PC-3 (cell line): ENCODE measurements at regions not wholly inside any gene's neighbourhood (a gene's known extent, or its start where the extent isn't known, plus 50 kb on each side); places are given as distances from the start of the nearest gene placed in this dataset.

Experiments used
- ATAC-seq: fragments of 200-7000 bp; cut with Tn5 transposase; 2 replicates; pipeline ENCODE4 v1.9.1; 2020; ENCODE audit warnings: mild to moderate bottlenecking, moderate library complexity
- BruUV-seq: library from RNA; stranded (reverse); fragments of 400-500 nt; replicated peaks from 2 replicates; lab custom pipeline; 2021; lab: Mats Ljungman, UMichigan
- CTCF ChIA-PET: fragments of 300-600 bp; sonication (Branson Sonifier 250); formaldehyde crosslinking; loops from one replicate; lab custom pipeline; 2022; ENCODE audit warnings: antibody characterized with exemption; lab: Charles Lee
- POLR2A ChIA-PET: fragments of 300-600 bp; sonication (Branson Sonifier 250); formaldehyde crosslinking; loops from one replicate; lab custom pipeline; 2022; ENCODE audit warnings: antibody characterized with exemption; ENCODE audit not compliant: unreplicated experiment; lab: Charles Lee
- DNase-seq: peaks from one replicate; pipeline ENCODE4 v3.0.0-alpha.2; 2015
- H2AFZ ChIP-seq: fragments of 300-600 bp; sonication (generic); 2 replicates; pipeline ENCODE4 v1.6.0; 2016; ENCODE audit warnings: antibody characterized with exemption, low read length
- H3F3A ChIP-seq: fragments of 300-600 bp; sonication (generic); one replicate; pipeline ENCODE4 v1.6.0; 2017; ENCODE audit warnings: antibody characterized with exemption, low read length, control low read depth, mild to moderate bottlenecking; ENCODE audit not compliant: unreplicated experiment
- H3K27ac ChIP-seq: fragments of 300-600 bp; sonication (generic); 2 replicates; pipeline ENCODE4 v1.5.1; 2016; ENCODE audit warnings: mild to moderate bottlenecking, low read length
- H3K27me3 ChIP-seq: fragments of 300-600 bp; sonication (generic); 2 replicates; pipeline ENCODE4 v1.6.1; 2016; ENCODE audit warnings: low read length, mixed read lengths
- H3K36me3 ChIP-seq: fragments of 300-600 bp; sonication (generic); 2 replicates; pipeline ENCODE4 v1.6.1; 2016; ENCODE audit warnings: low read depth, mixed run types, low read length, mixed read lengths
- H3K4me1 ChIP-seq: fragments of 300-600 bp; sonication (generic); 2 replicates; pipeline ENCODE4 v1.5.1; 2016; ENCODE audit warnings: low read length; ENCODE audit not compliant: insufficient read depth
- H3K4me2 ChIP-seq: fragments of 300-600 bp; sonication (generic); 2 replicates; pipeline ENCODE4 v1.6.0; 2016; ENCODE audit warnings: low read length
- H3K4me3 ChIP-seq: fragments of 300-600 bp; sonication (generic); 2 replicates; pipeline ENCODE4 v1.5.1; 2016; ENCODE audit warnings: mild to moderate bottlenecking, low read length, mixed read lengths
- H3K79me2 ChIP-seq: fragments of 300-600 bp; sonication (generic); 2 replicates; pipeline ENCODE4 v1.6.1; 2017; ENCODE audit warnings: low read length, mixed read lengths
- H3K9ac ChIP-seq: fragments of 300-600 bp; sonication (generic); 2 replicates; pipeline ENCODE4 v1.6.0; 2016; ENCODE audit warnings: mild to moderate bottlenecking, low read length
- H3K9me2 ChIP-seq: fragments of 300-600 bp; sonication (generic); replicated peaks from 2 replicates; pipeline ENCODE4 v1.6.1; 2016; ENCODE audit warnings: mixed run types, low read length, mixed read lengths
- H3K9me3 ChIP-seq: fragments of 300-600 bp; sonication (generic); 2 replicates; pipeline ENCODE4 v1.6.1; 2016; ENCODE audit warnings: low read length, mixed read lengths
- H4K20me1 ChIP-seq: fragments of 300-600 bp; sonication (generic); 2 replicates; pipeline ENCODE4 v1.6.1; 2016; ENCODE audit warnings: low read length, mixed read lengths
- EZH2 ChIP-seq: fragments of 300-600 bp; sonication (generic); IDR thresholded peaks from one replicate; pipeline ENCODE4 v1.6.1; 2017; ENCODE audit warnings: antibody characterized with exemption, mild to moderate bottlenecking, low read length; ENCODE audit not compliant: unreplicated experiment
- EZH2phosphoT487 ChIP-seq: fragments of 300-600 bp; sonication (generic); IDR thresholded peaks from 2 replicates; pipeline ENCODE4 v1.6.1; 2018; ENCODE audit warnings: mild to moderate bottlenecking, antibody characterized with exemption, low read length, borderline replicate concordance
- intact Hi-C: fragments of 100-400 bp; cut with micrococcal nuclease; formaldehyde crosslinking; loops from 2 replicates; pipeline ENCODE4 v1.9.0; 2023
- TF ChIP-seq, protein P1 (sequence below): fragments of 300-600 bp; sonication (generic); conservative IDR thresholded peaks from 2 replicates; pipeline ENCODE4 v1.5.1; 2017; ENCODE audit warnings: antibody characterized with exemption, low read depth, mild to moderate bottlenecking, low read length

DNA sequence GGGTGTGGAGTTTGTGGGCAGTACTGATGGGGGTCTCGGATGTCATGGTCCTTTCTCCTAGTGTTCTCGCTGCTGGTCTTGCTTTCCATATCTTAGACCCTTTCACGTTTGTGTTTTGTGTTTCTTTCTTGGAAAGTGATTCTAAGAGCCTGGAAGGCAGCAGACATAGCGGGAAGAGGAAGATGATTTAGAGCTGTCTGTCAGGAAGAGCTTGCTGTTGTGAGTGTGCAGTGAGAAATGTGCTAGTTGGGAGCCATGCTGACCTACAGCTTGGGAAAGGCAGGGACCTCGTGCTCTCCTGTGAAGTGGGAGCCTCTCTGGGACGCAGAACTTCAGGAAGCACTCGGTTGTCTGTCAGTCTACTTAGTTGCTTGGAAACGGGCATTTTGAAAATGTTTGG, 122.2 kb downstream of the ZNF518B start:
- no peak overlapping the region for H3K9ac ChIP-seq
- no peaks in the 10 kb centered on the region for H3K4me1 ChIP-seq
- no peak overlapping the region for H3K4me3 ChIP-seq
- H3K27ac ChIP-seq, result no peak overlapping the region
- no peaks in the 10 kb centered on the region for H4K20me1 ChIP-seq
- ChIA-PET POLR2A (no interaction called here), CTCF (no interaction called here)
- no peak overlapping the region for H3K4me2 ChIP-seq
- intact Hi-C loops, result no loop called here
- BruUV-seq, result no TSS peak
- no peak for TF ChIP-seq EZH2phosphoT487
- no peak for TF ChIP-seq EZH2
- TF ChIP-seq, protein P1, sequence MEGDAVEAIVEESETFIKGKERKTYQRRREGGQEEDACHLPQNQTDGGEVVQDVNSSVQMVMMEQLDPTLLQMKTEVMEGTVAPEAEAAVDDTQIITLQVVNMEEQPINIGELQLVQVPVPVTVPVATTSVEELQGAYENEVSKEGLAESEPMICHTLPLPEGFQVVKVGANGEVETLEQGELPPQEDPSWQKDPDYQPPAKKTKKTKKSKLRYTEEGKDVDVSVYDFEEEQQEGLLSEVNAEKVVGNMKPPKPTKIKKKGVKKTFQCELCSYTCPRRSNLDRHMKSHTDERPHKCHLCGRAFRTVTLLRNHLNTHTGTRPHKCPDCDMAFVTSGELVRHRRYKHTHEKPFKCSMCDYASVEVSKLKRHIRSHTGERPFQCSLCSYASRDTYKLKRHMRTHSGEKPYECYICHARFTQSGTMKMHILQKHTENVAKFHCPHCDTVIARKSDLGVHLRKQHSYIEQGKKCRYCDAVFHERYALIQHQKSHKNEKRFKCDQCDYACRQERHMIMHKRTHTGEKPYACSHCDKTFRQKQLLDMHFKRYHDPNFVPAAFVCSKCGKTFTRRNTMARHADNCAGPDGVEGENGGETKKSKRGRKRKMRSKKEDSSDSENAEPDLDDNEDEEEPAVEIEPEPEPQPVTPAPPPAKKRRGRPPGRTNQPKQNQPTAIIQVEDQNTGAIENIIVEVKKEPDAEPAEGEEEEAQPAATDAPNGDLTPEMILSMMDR, result no peak
- H3K9me3 ChIP-seq, result no peaks in the 10 kb centered on the region
- no peaks in the 10 kb centered on the region for H3K79me2 ChIP-seq
- DNase-seq, result no peak
- H3K36me3 ChIP-seq, result no peaks in the 10 kb centered on the region
- no peak overlapping the region for H2AFZ ChIP-seq
- no peaks in the 10 kb centered on the region for H3F3A ChIP-seq
- no peaks in the 10 kb centered on the region for H3K9me2 ChIP-seq
- no peak for ATAC-seq
- H3K27me3 ChIP-seq, result no peaks in the 10 kb centered on the region

DNA sequence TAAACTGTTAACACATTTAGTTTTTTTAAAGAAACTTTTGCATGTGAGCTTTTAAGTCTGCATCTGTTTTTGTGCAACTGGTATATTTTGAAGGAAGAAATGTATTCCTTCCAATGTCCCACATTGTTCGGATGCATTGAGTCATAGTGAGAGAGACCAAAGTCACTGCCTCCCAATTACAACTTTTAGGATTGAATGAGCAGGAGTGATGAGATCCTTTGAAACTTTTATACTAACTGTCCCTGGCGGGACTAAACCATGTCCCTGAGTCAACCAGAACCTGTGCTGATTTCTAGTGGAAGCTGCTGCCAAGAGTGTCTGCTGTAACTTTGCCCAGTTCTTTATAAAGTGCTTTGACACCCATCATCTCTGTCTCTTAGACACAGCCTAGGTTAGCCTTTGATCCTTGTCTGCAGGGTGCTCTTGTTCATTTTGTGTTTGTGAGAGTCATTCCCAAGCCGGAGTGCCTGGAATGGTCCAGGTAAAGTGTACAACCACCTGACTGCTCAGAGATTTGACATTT, 122.7 kb downstream of the ZNF518B start:
- H2AFZ ChIP-seq, result no peak overlapping the region
- BruUV-seq, result no TSS peak
- no peaks in the 10 kb centered on the region for H3K79me2 ChIP-seq
- CTCF ChIA-PET, result no interaction called here
- intact Hi-C loops, result no loop called here
- no peaks in the 10 kb centered on the region for H3F3A ChIP-seq
- H3K9me3 ChIP-seq, result no peaks in the 10 kb centered on the region
- no peak for DNase-seq
- H3K27ac ChIP-seq, result no peak overlapping the region
- POLR2A ChIA-PET, result no interaction called here
- no peaks in the 10 kb centered on the region for H3K4me1 ChIP-seq
- H3K36me3 ChIP-seq, result no peaks in the 10 kb centered on the region
- no peaks in the 10 kb centered on the region for H4K20me1 ChIP-seq
- no peaks in the 10 kb centered on the region for H3K9me2 ChIP-seq
- no peak for ATAC-seq
- H3K4me2 ChIP-seq, result no peak overlapping the region
- TF ChIP-seq EZH2phosphoT487 (no peak), EZH2 (no peak)
- TF ChIP-seq, protein P1, result no peak
- H3K9ac ChIP-seq, result no peak overlapping the region
- H3K4me3 ChIP-seq, result no peak overlapping the region
- H3K27me3 ChIP-seq, result no peaks in the 10 kb centered on the region

DNA sequence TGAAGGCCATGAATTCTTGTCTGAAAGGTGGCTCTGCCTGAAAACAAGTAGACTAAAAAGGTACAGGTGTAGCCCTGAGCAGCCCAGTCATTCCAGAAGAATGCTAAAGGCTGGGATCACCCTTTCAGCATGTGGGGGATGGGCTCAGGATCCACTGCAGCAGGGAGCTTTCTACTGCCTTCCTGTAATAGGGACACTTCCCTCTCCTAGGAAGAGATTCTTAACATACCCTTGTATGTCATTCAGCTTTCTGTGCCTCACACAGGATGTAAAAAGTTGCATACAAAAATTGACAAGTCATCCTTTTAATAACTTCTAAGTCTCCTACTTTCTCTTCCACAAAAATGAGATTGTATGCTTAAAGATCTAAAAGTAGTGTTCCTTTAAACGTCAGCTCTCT, 123.3 kb downstream of the ZNF518B start:
- ChIA-PET CTCF (no interaction called here), POLR2A (no interaction called here)

More for the DNA sequence above, 123.3 kb downstream of the ZNF518B start:
- no peak overlapping the region for H3K4me3 ChIP-seq
- TF ChIP-seq EZH2, result no peak
- TF ChIP-seq, protein P1, result no peak
- no peak for TF ChIP-seq EZH2phosphoT487
- no peak overlapping the region for H2AFZ ChIP-seq
- H4K20me1 ChIP-seq, result no peaks in the 10 kb centered on the region
- no peaks in the 10 kb centered on the region for H3K27me3 ChIP-seq
- no peak overlapping the region for H3K27ac ChIP-seq
- ATAC-seq, result no peak
- H3F3A ChIP-seq, result no peaks in the 10 kb centered on the region
- no peaks in the 10 kb centered on the region for H3K36me3 ChIP-seq
- no peaks in the 10 kb centered on the region for H3K9me2 ChIP-seq
- H3K4me1 ChIP-seq, result no peaks in the 10 kb centered on the region
- H3K9me3 ChIP-seq, result no peaks in the 10 kb centered on the region
- no peak overlapping the region for H3K9ac ChIP-seq
- H3K79me2 ChIP-seq, result no peaks in the 10 kb centered on the region
- intact Hi-C loops, result no loop called here
- no TSS peak for BruUV-seq
- no peak overlapping the region for H3K4me2 ChIP-seq
- no peak for DNase-seq
